ENCODE measurements at regions not wholly inside any gene's neighbourhood (a gene's known extent, or its start where the extent isn't known, plus 50 kb on each side); places are given as distances from the start of the nearest gene placed in this dataset.

- DNase-seq (ENCODE audit: extremely low spot score, unreplicated experiment) = no peak
- no peak for TF ChIP-seq CTCF (conservative IDR thresholded peaks at IDR 0.05)
- H3K27me3 Mint-ChIP-seq = no peaks in the 10 kb centered on the region
- H3K27ac Mint-ChIP-seq = no peak overlapping the region
- H3K4me1 Mint-ChIP-seq (ENCODE audit: unreplicated experiment) = no peaks in the 10 kb centered on the region
- no peak overlapping the region for H3K4me3 Mint-ChIP-seq
- H3K9me3 Mint-ChIP-seq = no peaks in the 10 kb centered on the region
- no peaks in the 10 kb centered on the region for H3K36me3 Mint-ChIP-seq
These were observed 681.0 kb upstream of the GCFC2 start for GRCh38 chr2:76391678-76392077.

- no peaks in the 10 kb centered on the region for H3K27me3 Mint-ChIP-seq
- no peak overlapping the region for H3K4me3 Mint-ChIP-seq
- H3K27ac Mint-ChIP-seq = no peak overlapping the region
These were observed 676.6 kb upstream of the GCFC2 start for GRCh38 chr2:76387294-76387693.

GRCh38 chr2:76385943-76386342 is 675.2 kb upstream of the GCFC2 start:
- DNase-seq (ENCODE audit: extremely low spot score, unreplicated experiment) = no peak
- no peak overlapping the region for H3K4me3 Mint-ChIP-seq
- H3K27ac Mint-ChIP-seq = no peak overlapping the region
- no peak for TF ChIP-seq CTCF (conservative IDR thresholded peaks at IDR 0.05)
- H3K36me3 Mint-ChIP-seq = no peaks in the 10 kb centered on the region
- no peaks in the 10 kb centered on the region for H3K4me1 Mint-ChIP-seq (ENCODE audit: unreplicated experiment)
- no peaks in the 10 kb centered on the region for H3K9me3 Mint-ChIP-seq
- no peaks in the 10 kb centered on the region for H3K27me3 Mint-ChIP-seq

More at GRCh38 chr2:76387294-76387693, 676.6 kb upstream of the GCFC2 start:
- TF ChIP-seq CTCF (conservative IDR thresholded peaks at IDR 0.05) = no peak
- DNase-seq (ENCODE audit: extremely low spot score, unreplicated experiment) = no peak
- Mint-ChIP-seq H3K9me3 (no peaks in the 10 kb centered on the region), H3K4me1 (ENCODE audit: unreplicated experiment) (no peaks in the 10 kb centered on the region), H3K36me3 (no peaks in the 10 kb centered on the region)

GRCh38 chr2:76381624-76382023 is 670.9 kb upstream of the GCFC2 start:
- no peaks in the 10 kb centered on the region for H3K9me3 Mint-ChIP-seq
- TF ChIP-seq CTCF (conservative IDR thresholded peaks at IDR 0.05) = no peak
- H3K36me3 Mint-ChIP-seq = no peaks in the 10 kb centered on the region
- H3K4me1 Mint-ChIP-seq (ENCODE audit: unreplicated experiment) = no peaks in the 10 kb centered on the region
- no peaks in the 10 kb centered on the region for H3K27me3 Mint-ChIP-seq
- no peak for DNase-seq (ENCODE audit: extremely low spot score, unreplicated experiment)
- no peak overlapping the region for H3K4me3 Mint-ChIP-seq
- H3K27ac Mint-ChIP-seq = no peak overlapping the region

GRCh38 chr2:76378140-76378539 is 667.4 kb upstream of the GCFC2 start:
- no peak for DNase-seq (ENCODE audit: extremely low spot score, unreplicated experiment)
- Mint-ChIP-seq H3K36me3 (no peaks in the 10 kb centered on the region), H3K27ac (no peak overlapping the region), H3K4me3 (no peak overlapping the region), H3K27me3 (no peaks in the 10 kb centered on the region), H3K4me1 (ENCODE audit: unreplicated experiment) (no peaks in the 10 kb centered on the region), H3K9me3 (no peaks in the 10 kb centered on the region)
- no peak for TF ChIP-seq CTCF (conservative IDR thresholded peaks at IDR 0.05)

- no peaks in the 10 kb centered on the region for H3K9me3 Mint-ChIP-seq
- H3K27ac Mint-ChIP-seq = no peak overlapping the region
- DNase-seq (ENCODE audit: extremely low spot score, unreplicated experiment) = no peak
These were observed 630.7 kb upstream of the GCFC2 start for GRCh38 chr2:76341439-76341838.

More at GRCh38 chr2:76341439-76341838, 630.7 kb upstream of the GCFC2 start:
- H3K4me1 Mint-ChIP-seq (ENCODE audit: unreplicated experiment) = no peaks in the 10 kb centered on the region
- no peak for TF ChIP-seq CTCF (conservative IDR thresholded peaks at IDR 0.05)
- no peak overlapping the region for H3K4me3 Mint-ChIP-seq
- no peaks in the 10 kb centered on the region for H3K27me3 Mint-ChIP-seq
- H3K36me3 Mint-ChIP-seq = no peaks in the 10 kb centered on the region

Data from type B pancreatic cell (in vitro differentiated cells).